ENCODE measurements at regions not wholly inside any gene's neighbourhood (a gene's known extent, or its start where the extent isn't known, plus 50 kb on each side); places are given as distances from the start of the nearest gene placed in this dataset.

- no peak overlapping the region for H3K4me2 ChIP-seq (ENCODE audit: extremely low read depth, insufficient read depth, low read length)
- no peak for DNase-seq (ENCODE audit: low read depth in 2 of 2)
- H3K4me1 ChIP-seq (ENCODE audit: control insufficient read depth, extremely low read depth, insufficient read depth, low read length) = no peaks in the 10 kb centered on the region
- no peaks in the 10 kb centered on the region for H3K27me3 ChIP-seq (ENCODE audit: control insufficient read depth, insufficient read depth, low read length)
- TF ChIP-seq EZH2 (IDR thresholded peaks at IDR 0.05; ENCODE audit: low read length, missing control alignments) = no peak
- TF ChIP-seq, protein P1, sequence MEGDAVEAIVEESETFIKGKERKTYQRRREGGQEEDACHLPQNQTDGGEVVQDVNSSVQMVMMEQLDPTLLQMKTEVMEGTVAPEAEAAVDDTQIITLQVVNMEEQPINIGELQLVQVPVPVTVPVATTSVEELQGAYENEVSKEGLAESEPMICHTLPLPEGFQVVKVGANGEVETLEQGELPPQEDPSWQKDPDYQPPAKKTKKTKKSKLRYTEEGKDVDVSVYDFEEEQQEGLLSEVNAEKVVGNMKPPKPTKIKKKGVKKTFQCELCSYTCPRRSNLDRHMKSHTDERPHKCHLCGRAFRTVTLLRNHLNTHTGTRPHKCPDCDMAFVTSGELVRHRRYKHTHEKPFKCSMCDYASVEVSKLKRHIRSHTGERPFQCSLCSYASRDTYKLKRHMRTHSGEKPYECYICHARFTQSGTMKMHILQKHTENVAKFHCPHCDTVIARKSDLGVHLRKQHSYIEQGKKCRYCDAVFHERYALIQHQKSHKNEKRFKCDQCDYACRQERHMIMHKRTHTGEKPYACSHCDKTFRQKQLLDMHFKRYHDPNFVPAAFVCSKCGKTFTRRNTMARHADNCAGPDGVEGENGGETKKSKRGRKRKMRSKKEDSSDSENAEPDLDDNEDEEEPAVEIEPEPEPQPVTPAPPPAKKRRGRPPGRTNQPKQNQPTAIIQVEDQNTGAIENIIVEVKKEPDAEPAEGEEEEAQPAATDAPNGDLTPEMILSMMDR (conservative IDR thresholded peaks at IDR 0.05 in 1 of 2, IDR thresholded peaks at IDR 0.05 in 1 of 2; ENCODE audit: low read depth in 1 of 2, low read length in 2 of 2) = no peak
- H3K79me2 ChIP-seq (ENCODE audit: control insufficient read depth, insufficient read depth, low read length) = no peaks in the 10 kb centered on the region
- H3K27ac ChIP-seq (ENCODE audit: insufficient read depth, low read length) = no peak overlapping the region
- H3K4me3 ChIP-seq (replicated peaks in 1 of 4; ENCODE audit: control extremely low read depth in 1 of 4, insufficient read depth in 1 of 4, low read depth in 3 of 4, low read length in 4 of 4) = no peak overlapping the region
- no peak overlapping the region for H2AFZ ChIP-seq (ENCODE audit: low read length)
- H4K20me1 ChIP-seq (ENCODE audit: control insufficient read depth, extremely low read depth, insufficient read depth, low read length) = no peaks in the 10 kb centered on the region
- no peaks in the 10 kb centered on the region for H3K9me3 ChIP-seq (ENCODE audit: control insufficient read depth, insufficient read depth, low read depth, low read length)
- H3K36me3 ChIP-seq (ENCODE audit: control insufficient read depth, insufficient read depth, low read length) = no peaks in the 10 kb centered on the region
- no peak overlapping the region for H3K9ac ChIP-seq (ENCODE audit: insufficient read depth, low read length)
These were observed 142.9 kb downstream of the SPTSSA start for GRCh38 chr14:34319140-34319539.

GRCh38 chr14:34318014-34318413 lies 144.0 kb downstream of the SPTSSA start:
- no peak overlapping the region for H3K27ac ChIP-seq (ENCODE audit: insufficient read depth, low read length)
- H3K4me2 ChIP-seq (ENCODE audit: extremely low read depth, insufficient read depth, low read length) = no peak overlapping the region
- no peaks in the 10 kb centered on the region for H3K79me2 ChIP-seq (ENCODE audit: control insufficient read depth, insufficient read depth, low read length)
- H3K36me3 ChIP-seq (ENCODE audit: control insufficient read depth, insufficient read depth, low read length) = no peaks in the 10 kb centered on the region
- H2AFZ ChIP-seq (ENCODE audit: low read length) = no peak overlapping the region
- no peak for DNase-seq (ENCODE audit: low read depth in 2 of 2)
- H3K4me3 ChIP-seq (replicated peaks in 1 of 4; ENCODE audit: control extremely low read depth in 1 of 4, insufficient read depth in 1 of 4, low read depth in 3 of 4, low read length in 4 of 4) = no peak overlapping the region
- H3K9me3 ChIP-seq (ENCODE audit: control insufficient read depth, insufficient read depth, low read depth, low read length) = no peaks in the 10 kb centered on the region
- H3K27me3 ChIP-seq (ENCODE audit: control insufficient read depth, insufficient read depth, low read length) = no peaks in the 10 kb centered on the region
- no peak overlapping the region for H3K9ac ChIP-seq (ENCODE audit: insufficient read depth, low read length)
- no peak for TF ChIP-seq EZH2 (IDR thresholded peaks at IDR 0.05; ENCODE audit: low read length, missing control alignments)
- TF ChIP-seq, protein P1 (conservative IDR thresholded peaks at IDR 0.05 in 1 of 2, IDR thresholded peaks at IDR 0.05 in 1 of 2; ENCODE audit: low read depth in 1 of 2, low read length in 2 of 2) = no peak
- no peaks in the 10 kb centered on the region for H3K4me1 ChIP-seq (ENCODE audit: control insufficient read depth, extremely low read depth, insufficient read depth, low read length)
- no peaks in the 10 kb centered on the region for H4K20me1 ChIP-seq (ENCODE audit: control insufficient read depth, extremely low read depth, insufficient read depth, low read length)

DNA sequence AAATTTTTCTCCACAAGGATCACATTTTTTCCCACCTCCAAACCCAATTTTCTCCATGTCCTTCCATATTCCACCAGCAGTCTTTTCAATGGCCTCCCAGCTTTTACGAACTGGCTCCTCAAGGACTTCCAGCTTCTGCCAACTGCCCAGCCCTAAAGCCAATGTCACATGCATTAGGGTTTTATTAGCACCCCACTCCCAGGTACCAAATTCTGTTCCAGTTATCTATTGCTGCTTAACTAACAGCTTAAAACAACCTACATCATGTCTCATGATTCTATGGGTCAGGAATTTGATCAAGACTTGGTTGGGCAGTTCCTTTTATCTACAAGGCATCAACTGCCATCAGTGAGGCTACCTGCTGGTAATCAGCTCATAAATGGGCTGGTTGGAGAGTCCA lies 151.3 kb downstream of the SPTSSA start:
- no peak overlapping the region for H3K27ac ChIP-seq (ENCODE audit: insufficient read depth, low read length)
- DNase-seq (ENCODE audit: low read depth in 2 of 2) = no peak
- H3K4me3 ChIP-seq (replicated peaks in 1 of 4; ENCODE audit: control extremely low read depth in 1 of 4, insufficient read depth in 1 of 4, low read depth in 3 of 4, low read length in 4 of 4) = no peak overlapping the region
- TF ChIP-seq, protein P1 (conservative IDR thresholded peaks at IDR 0.05 in 1 of 2, IDR thresholded peaks at IDR 0.05 in 1 of 2; ENCODE audit: low read depth in 1 of 2, low read length in 2 of 2) = no peak
- no peak for TF ChIP-seq EZH2 (IDR thresholded peaks at IDR 0.05; ENCODE audit: low read length, missing control alignments)
- H2AFZ ChIP-seq (ENCODE audit: low read length) = no peak overlapping the region
- no peaks in the 10 kb centered on the region for H3K79me2 ChIP-seq (ENCODE audit: control insufficient read depth, insufficient read depth, low read length)
- H4K20me1 ChIP-seq (ENCODE audit: control insufficient read depth, extremely low read depth, insufficient read depth, low read length) = no peaks in the 10 kb centered on the region
- H3K9me3 ChIP-seq (ENCODE audit: control insufficient read depth, insufficient read depth, low read depth, low read length) = no peaks in the 10 kb centered on the region
- H3K9ac ChIP-seq (ENCODE audit: insufficient read depth, low read length) = no peak overlapping the region
- no peaks in the 10 kb centered on the region for H3K4me1 ChIP-seq (ENCODE audit: control insufficient read depth, extremely low read depth, insufficient read depth, low read length)
- no peak overlapping the region for H3K4me2 ChIP-seq (ENCODE audit: extremely low read depth, insufficient read depth, low read length)
- H3K36me3 ChIP-seq (ENCODE audit: control insufficient read depth, insufficient read depth, low read length) = no peaks in the 10 kb centered on the region
- no peaks in the 10 kb centered on the region for H3K27me3 ChIP-seq (ENCODE audit: control insufficient read depth, insufficient read depth, low read length)
